ENCODE measurements at regions not wholly inside any gene's neighbourhood (a gene's known extent, or its start where the extent isn't known, plus 50 kb on each side); places are given as distances from the start of the nearest gene placed in this dataset.

- intact Hi-C loops (cut with DNase I), result no loop called here
- no peak overlapping the region for H3K27ac ChIP-seq
- no peak overlapping the region for H3K4me3 ChIP-seq (replicated peaks in 1 of 3)
- H3K36me3 ChIP-seq, result no peaks in the 10 kb centered on the region
- no peaks in the 10 kb centered on the region for H3K4me1 ChIP-seq
- WGBS, 2 donors, result 85 to 88% methylated on average over 1 of the region's 1 CpG
- DNase-seq, result no peak
- no peaks in the 10 kb centered on the region for H3K27me3 ChIP-seq
- no peaks in the 10 kb centered on the region for H3K9me3 ChIP-seq
- TF ChIP-seq CTCF (IDR thresholded peaks at IDR 0.05), result no peak
- TF ChIP-seq POLR2A (IDR thresholded peaks at IDR 0.05), result no peak
Measured at GRCh38 chr7:144987686-144988085, 151.8 kb upstream of the TPK1 start.

- WGBS, 2 donors, result 52 to 56% methylated on average over 1 of the region's 1 CpG
- DNase-seq, result no peak
- Histone ChIP-seq H3K4me1 (no peaks in the 10 kb centered on the region), H3K36me3 (no peaks in the 10 kb centered on the region), H3K4me3 (replicated peaks in 1 of 3) (no peak overlapping the region), H3K9me3 (no peaks in the 10 kb centered on the region), H3K27me3 (no peaks in the 10 kb centered on the region), H3K27ac (no peak overlapping the region)
- intact Hi-C loops (cut with DNase I), result no loop called here
- no peak for TF ChIP-seq CTCF (IDR thresholded peaks at IDR 0.05)
- TF ChIP-seq POLR2A (IDR thresholded peaks at IDR 0.05), result no peak
Measured at GRCh38 chr7:144982133-144982532, 146.3 kb upstream of the TPK1 start.

- H3K4me3 ChIP-seq (replicated peaks in 1 of 3), result no peak overlapping the region
- no peaks in the 10 kb centered on the region for H3K9me3 ChIP-seq
- TF ChIP-seq POLR2A (IDR thresholded peaks at IDR 0.05) (no peak), CTCF (IDR thresholded peaks at IDR 0.05) (no peak)
- no peaks in the 10 kb centered on the region for H3K36me3 ChIP-seq
- intact Hi-C loops (cut with DNase I), result no loop called here
- no peaks in the 10 kb centered on the region for H3K27me3 ChIP-seq
- no peak for DNase-seq
- no peak overlapping the region for H3K27ac ChIP-seq
- H3K4me1 ChIP-seq, result no peaks in the 10 kb centered on the region
- WGBS, 2 donors, result 69 to 73% methylated on average over 4 of the region's 4 CpGs
Measured at GRCh38 chr7:144975882-144976281, 140.0 kb upstream of the TPK1 start.

GRCh38 chr7:144969787-144970186 lies 133.9 kb upstream of the TPK1 start:
- no peaks in the 10 kb centered on the region for H3K4me1 ChIP-seq
- intact Hi-C loops (cut with DNase I), result no loop called here
- H3K9me3 ChIP-seq, result no peaks in the 10 kb centered on the region
- no peaks in the 10 kb centered on the region for H3K36me3 ChIP-seq
- DNase-seq, result no peak
- H3K27me3 ChIP-seq, result no peaks in the 10 kb centered on the region
- no peak overlapping the region for H3K27ac ChIP-seq
- H3K4me3 ChIP-seq (replicated peaks in 1 of 3), result no peak overlapping the region
- TF ChIP-seq POLR2A (IDR thresholded peaks at IDR 0.05) (no peak), CTCF (IDR thresholded peaks at IDR 0.05) (no peak)
- 59 to 74% methylated on average over 3 of the region's 3 CpGs for WGBS, 2 donors

GRCh38 chr7:144960763-144961162 lies 124.9 kb upstream of the TPK1 start:
- intact Hi-C loops (cut with DNase I), result no loop called here
- no peak overlapping the region for H3K4me3 ChIP-seq (replicated peaks in 1 of 3)
- no peaks in the 10 kb centered on the region for H3K9me3 ChIP-seq
- 89 to 95% methylated on average over 3 of the region's 3 CpGs for WGBS, 2 donors
- no peak overlapping the region for H3K27ac ChIP-seq
- no peak for TF ChIP-seq CTCF (IDR thresholded peaks at IDR 0.05)
- no peak for TF ChIP-seq POLR2A (IDR thresholded peaks at IDR 0.05)
- DNase-seq, result no peak
- H3K36me3 ChIP-seq, result no peaks in the 10 kb centered on the region
- H3K4me1 ChIP-seq, result no peaks in the 10 kb centered on the region
- no peaks in the 10 kb centered on the region for H3K27me3 ChIP-seq

Measured in thyroid gland (tissue), 4 donors.